Left ventricle myocardium inferior (tissue), 1 donor: ENCODE measurements at regions not wholly inside any gene's neighbourhood (a gene's known extent, or its start where the extent isn't known, plus 50 kb on each side); places are given as distances from the start of the nearest gene placed in this dataset.

Experiments used
- DNase-seq: peaks from one replicate; pipeline ENCODE4 v3.0.0-alpha.2; 2020
- H3K27ac ChIP-seq: fragments of 200-600 bp; replicated peaks from 2 replicates; pipeline ENCODE4 v1.8.0; 2021
- H3K27me3 ChIP-seq: fragments of 200-600 bp; 2 replicates; pipeline ENCODE4 v1.8.0; 2021; ENCODE audit warnings: low read depth
- H3K36me3 ChIP-seq: fragments of 200-600 bp; 2 replicates; pipeline ENCODE4 v1.8.0; 2021
- H3K4me1 ChIP-seq: fragments of 200-600 bp; 2 replicates; pipeline ENCODE4 v1.8.0; 2021
- H3K4me3 ChIP-seq: fragments of 200-600 bp; 2 replicates; pipeline ENCODE4 v1.8.0; 2021; ENCODE audit warnings: mild to moderate bottlenecking, moderate library complexity
- H3K9me3 ChIP-seq: fragments of 200-600 bp; replicated peaks from 2 replicates; pipeline ENCODE4 v1.8.0; 2021
- intact Hi-C: fragments of 100-400 bp; cut with micrococcal nuclease; formaldehyde crosslinking; loops from one replicate; pipeline ENCODE4 v1.11.0; 2022
- TF ChIP-seq, protein P1 (sequence below): fragments of 200-600 bp; IDR thresholded peaks from 2 replicates; pipeline ENCODE4 v1.8.0; 2021; ENCODE audit warnings: antibody characterized with exemption, mild to moderate bottlenecking, borderline replicate concordance
- donor health status: DM: no; HTN: yes; CAD: no; lungs with severe emphysema.

DNA sequence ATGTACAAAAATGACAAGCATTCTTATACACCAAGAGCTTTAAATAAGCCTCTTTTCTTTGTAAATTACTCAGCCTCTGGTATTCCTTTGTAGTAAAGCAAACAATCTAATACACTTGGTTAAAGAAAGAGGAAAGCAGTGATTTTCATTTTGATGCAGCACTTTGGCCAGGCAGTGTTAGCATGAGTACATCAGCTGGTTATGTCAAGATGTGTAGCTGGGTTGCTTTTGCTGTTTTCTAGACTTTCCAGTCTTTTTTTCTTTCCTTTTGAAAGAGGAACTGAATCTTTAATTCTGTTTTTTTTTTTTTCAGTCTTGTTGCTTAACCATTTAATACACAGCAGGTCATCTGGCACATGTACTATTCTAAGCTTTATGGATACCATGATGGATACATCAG is 167.1 kb upstream of the AADAT start:
- H3K27ac ChIP-seq = no peak overlapping the region
- H3K4me3 ChIP-seq = no peak overlapping the region
- H3K27me3 ChIP-seq = peaks cover 16% of the 10 kb centered on the region
- H3K9me3 ChIP-seq = no peaks in the 10 kb centered on the region
- no peak for DNase-seq
- no peaks in the 10 kb centered on the region for H3K36me3 ChIP-seq
- intact Hi-C loops = no loop called here
- TF ChIP-seq, protein P1, sequence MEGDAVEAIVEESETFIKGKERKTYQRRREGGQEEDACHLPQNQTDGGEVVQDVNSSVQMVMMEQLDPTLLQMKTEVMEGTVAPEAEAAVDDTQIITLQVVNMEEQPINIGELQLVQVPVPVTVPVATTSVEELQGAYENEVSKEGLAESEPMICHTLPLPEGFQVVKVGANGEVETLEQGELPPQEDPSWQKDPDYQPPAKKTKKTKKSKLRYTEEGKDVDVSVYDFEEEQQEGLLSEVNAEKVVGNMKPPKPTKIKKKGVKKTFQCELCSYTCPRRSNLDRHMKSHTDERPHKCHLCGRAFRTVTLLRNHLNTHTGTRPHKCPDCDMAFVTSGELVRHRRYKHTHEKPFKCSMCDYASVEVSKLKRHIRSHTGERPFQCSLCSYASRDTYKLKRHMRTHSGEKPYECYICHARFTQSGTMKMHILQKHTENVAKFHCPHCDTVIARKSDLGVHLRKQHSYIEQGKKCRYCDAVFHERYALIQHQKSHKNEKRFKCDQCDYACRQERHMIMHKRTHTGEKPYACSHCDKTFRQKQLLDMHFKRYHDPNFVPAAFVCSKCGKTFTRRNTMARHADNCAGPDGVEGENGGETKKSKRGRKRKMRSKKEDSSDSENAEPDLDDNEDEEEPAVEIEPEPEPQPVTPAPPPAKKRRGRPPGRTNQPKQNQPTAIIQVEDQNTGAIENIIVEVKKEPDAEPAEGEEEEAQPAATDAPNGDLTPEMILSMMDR = no peak
- H3K4me1 ChIP-seq = no peaks in the 10 kb centered on the region

DNA sequence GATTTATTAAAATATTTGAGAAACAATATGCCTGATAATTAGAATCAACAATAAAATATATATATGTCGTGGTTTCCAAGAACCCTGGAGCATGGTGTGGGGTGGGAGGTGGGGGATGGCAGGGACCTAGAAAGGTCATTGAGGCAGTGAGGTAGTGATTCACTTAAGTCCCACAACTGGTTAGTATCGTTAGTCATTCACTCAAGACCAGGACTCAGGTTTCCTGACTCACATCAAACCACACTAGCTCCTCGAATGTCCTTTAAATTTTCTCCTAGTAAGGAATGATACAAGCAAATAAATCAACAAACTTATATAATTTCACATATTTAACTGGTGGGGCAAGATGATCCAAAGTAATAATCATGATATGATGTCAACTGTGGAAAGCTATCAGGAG is 158.8 kb upstream of the AADAT start:
- TF ChIP-seq, protein P1 = no peak
- intact Hi-C loops = no loop called here

DNA sequence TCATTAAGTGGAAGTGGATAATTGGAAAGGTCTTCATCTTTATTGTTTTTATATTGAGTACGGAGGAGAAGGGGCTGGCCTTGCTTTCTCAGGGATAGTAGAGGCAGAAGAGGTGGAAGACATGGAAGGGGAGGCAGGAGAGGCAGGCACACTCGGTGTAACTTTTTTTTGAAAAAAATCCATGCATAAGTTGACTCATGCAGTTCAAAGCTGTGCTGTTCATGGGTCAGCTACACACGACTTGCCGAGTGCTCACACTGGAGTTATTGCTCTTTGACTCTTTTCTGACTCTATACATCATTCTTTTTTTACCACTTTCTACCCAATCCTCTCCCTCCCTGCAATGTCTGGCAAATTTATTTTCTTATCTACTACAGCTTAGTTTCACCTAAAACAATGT is 158.3 kb upstream of the AADAT start:
- intact Hi-C loops = no loop called here
- Histone ChIP-seq H3K4me1 (no peaks in the 10 kb centered on the region), H3K36me3 (no peaks in the 10 kb centered on the region), H3K27me3 (no peaks in the 10 kb centered on the region), H3K4me3 (no peak overlapping the region), H3K27ac (no peak overlapping the region), H3K9me3 (no peaks in the 10 kb centered on the region)
- DNase-seq = no peak
- TF ChIP-seq, protein P1 = no peak

More for the DNA sequence above, 158.8 kb upstream of the AADAT start:
- H3K4me1 ChIP-seq = no peaks in the 10 kb centered on the region
- no peak overlapping the region for H3K4me3 ChIP-seq
- DNase-seq = no peak
- H3K9me3 ChIP-seq = no peaks in the 10 kb centered on the region
- H3K27me3 ChIP-seq = no peaks in the 10 kb centered on the region
- no peak overlapping the region for H3K27ac ChIP-seq
- H3K36me3 ChIP-seq = no peaks in the 10 kb centered on the region

DNA sequence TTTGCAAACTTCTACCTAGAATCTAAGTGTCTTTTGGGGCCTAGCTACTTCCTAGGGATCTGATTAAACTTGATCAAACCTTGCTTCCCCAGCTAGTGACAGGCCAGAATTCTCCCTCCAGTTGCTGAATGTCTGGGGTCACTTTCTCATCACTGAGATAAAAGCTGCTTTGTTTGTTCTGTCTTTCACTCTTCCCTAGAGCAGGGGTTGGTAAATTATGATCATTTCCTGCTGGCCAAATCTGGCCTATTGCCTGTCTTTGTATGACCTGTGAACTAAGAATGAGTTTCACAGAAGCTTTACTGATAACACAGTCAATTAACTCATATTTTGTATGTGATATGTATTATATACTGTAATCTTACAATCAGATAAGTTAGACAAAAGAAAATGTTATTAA is 157.8 kb upstream of the AADAT start:
- Histone ChIP-seq H3K27ac (no peak overlapping the region), H3K36me3 (no peaks in the 10 kb centered on the region), H3K4me1 (no peaks in the 10 kb centered on the region), H3K4me3 (no peak overlapping the region), H3K9me3 (no peaks in the 10 kb centered on the region), H3K27me3 (no peaks in the 10 kb centered on the region)
- DNase-seq = no peak
- TF ChIP-seq, protein P1 = no peak
- intact Hi-C loops = no loop called here

DNA sequence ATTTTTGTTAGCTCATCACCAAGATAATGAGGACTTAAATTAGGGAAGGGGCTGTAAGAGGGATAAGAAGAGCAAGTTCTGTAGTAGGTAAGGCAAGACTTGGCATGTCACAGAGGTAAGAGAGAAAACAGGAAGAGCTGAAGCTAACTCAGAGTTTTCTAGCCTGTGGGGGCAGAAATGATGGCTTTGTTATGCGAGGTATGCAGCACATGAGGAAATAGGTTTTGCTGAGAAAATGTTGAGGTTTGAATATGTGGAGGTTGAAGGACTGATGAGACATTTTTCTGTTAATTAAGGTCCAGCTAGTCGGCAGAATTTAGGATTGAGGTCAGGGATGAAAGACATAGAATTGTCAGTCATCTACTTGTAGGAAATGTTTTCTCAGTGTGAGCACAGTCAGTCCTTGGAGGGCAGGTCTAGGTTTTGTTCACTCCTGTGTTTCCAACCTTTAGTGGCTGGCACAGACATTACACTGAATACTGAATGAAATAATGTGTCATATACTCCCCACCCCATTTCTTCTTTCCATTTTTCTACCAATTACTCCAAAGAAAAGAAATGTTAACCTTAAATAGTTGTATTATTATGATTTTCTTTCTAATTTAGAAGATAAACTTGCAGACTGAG is 154.0 kb upstream of the AADAT start:
- Histone ChIP-seq H3K4me3 (no peak overlapping the region), H3K36me3 (no peaks in the 10 kb centered on the region), H3K27ac (no peak overlapping the region), H3K4me1 (no peaks in the 10 kb centered on the region), H3K27me3 (no peaks in the 10 kb centered on the region), H3K9me3 (no peaks in the 10 kb centered on the region)
- TF ChIP-seq, protein P1 = no peak
- intact Hi-C loops = no loop called here
- DNase-seq = no peak
